PC-9 (cell line): ENCODE measurements at regions not wholly inside any gene's neighbourhood (a gene's known extent, or its start where the extent isn't known, plus 50 kb on each side); places are given as distances from the start of the nearest gene placed in this dataset.
A peak's percentile ranks its signal among the peaks of the same experiment; 100 is the strongest.

Experiments used
- BruUV-seq: library from RNA; stranded (reverse); fragments of 400-500 nt; replicated peaks from 2 replicates; lab custom pipeline; 2021; lab: Mats Ljungman, UMichigan
- CTCF ChIA-PET: fragments of 300-600 bp; sonication (Branson Sonifier 250); formaldehyde crosslinking; loops from one replicate; lab custom pipeline; 2022; ENCODE audit warnings: antibody characterized with exemption; lab: Charles Lee
- POLR2A ChIA-PET: fragments of 300-600 bp; sonication (Branson Sonifier 250); formaldehyde crosslinking; loops from one replicate; lab custom pipeline; 2022; ENCODE audit warnings: antibody characterized with exemption; ENCODE audit not compliant: unreplicated experiment; lab: Charles Lee
- DNase-seq, 2 experiments: peaks; one replicate each; pipeline versions ENCODE4 v3.0.0 to v3.0.0-alpha.2; 2015 to 2022; ENCODE audit warnings: mixed read lengths in 1 of 2
- H2AFZ ChIP-seq: fragments of 200-600 bp; sonication (generic); 2 replicates; pipeline ENCODE4 v1.8.1; 2017; ENCODE audit warnings: antibody characterized with exemption
- H3F3A ChIP-seq: fragments of 200-600 bp; sonication (generic); 2 replicates; pipeline ENCODE4 v1.8.1; 2017; ENCODE audit warnings: antibody characterized with exemption, mild to moderate bottlenecking, low read depth; ENCODE audit not compliant: insufficient read depth
- H3K27ac ChIP-seq: fragments of 200-600 bp; sonication (generic); 2 replicates; pipeline ENCODE4 v1.6.1; 2016; ENCODE audit warnings: mixed run types
- H3K27me3 ChIP-seq: fragments of 200-600 bp; sonication (generic); 2 replicates; pipeline ENCODE4 v1.6.1; 2016; ENCODE audit warnings: low read depth, mixed run types; ENCODE audit not compliant: insufficient read depth
- H3K36me3 ChIP-seq: fragments of 200-600 bp; sonication (generic); 2 replicates; pipeline ENCODE4 v1.6.1; 2016; ENCODE audit warnings: low read depth, mixed run types
- H3K4me1 ChIP-seq: fragments of 200-600 bp; sonication (generic); replicated peaks from 2 replicates; pipeline ENCODE4 v1.6.1; 2016; ENCODE audit warnings: mixed run types; ENCODE audit not compliant: insufficient read depth
- H3K4me2 ChIP-seq: fragments of 200-600 bp; sonication (generic); 2 replicates; pipeline ENCODE4 v1.6.1; 2017; ENCODE audit warnings: mixed run types
- H3K4me3 ChIP-seq: fragments of 200-600 bp; sonication (generic); 2 replicates; pipeline ENCODE4 v1.6.1; 2016; ENCODE audit warnings: mixed run types
- H3K79me2 ChIP-seq: fragments of 200-600 bp; sonication (generic); 2 replicates; pipeline ENCODE4 v1.6.1; 2017; ENCODE audit warnings: low read depth, mixed run types
- H3K9me2 ChIP-seq: fragments of 200-600 bp; sonication (generic); 2 replicates; pipeline ENCODE4 v1.8.1; 2017; ENCODE audit warnings: mild to moderate bottlenecking; ENCODE audit not compliant: insufficient read depth
- H3K9me3 ChIP-seq: fragments of 200-600 bp; sonication (generic); 2 replicates; pipeline ENCODE4 v1.8.1; 2016; ENCODE audit warnings: low read depth; ENCODE audit not compliant: insufficient read depth
- H4K20me1 ChIP-seq: fragments of 200-600 bp; sonication (generic); 2 replicates; pipeline ENCODE4 v1.8.1; 2017; ENCODE audit not compliant: insufficient read depth
- CTCF ChIP-seq: fragments of 200-600 bp; sonication (generic); conservative IDR thresholded peaks from 2 replicates; pipeline ENCODE4 v1.6.1; 2017; ENCODE audit warnings: mixed run types, antibody characterized with exemption, mild to moderate bottlenecking, moderate library complexity
- EZH2 ChIP-seq: fragments of 200-600 bp; sonication (generic); IDR thresholded peaks from 2 replicates; pipeline ENCODE4 v1.8.0; 2017; ENCODE audit warnings: antibody characterized with exemption, low read depth
- intact Hi-C: fragments of 100-400 bp; cut with micrococcal nuclease; formaldehyde crosslinking; loops from one replicate; pipeline ENCODE4 v1.10.0; 2022; ENCODE audit not compliant: unreplicated experiment

GRCh38 chr5:87752362-87752761 is 339.6 kb upstream of the CCNH start:
- peak overlapping the region; percentile 61; the same call in 1 of the 2 replicates for H2AFZ ChIP-seq
- peaks cover 4% of the 10 kb centered on the region; the same call in 1 of the 2 replicates for H3F3A ChIP-seq
- BruUV-seq, result no TSS peak

GRCh38 chr5:87751824-87752223 is 339.1 kb upstream of the CCNH start:
- intact Hi-C loops, result no loop called here
- CTCF ChIA-PET, result no interaction called here
- no peak overlapping the region for H3K27ac ChIP-seq
- POLR2A ChIA-PET, result no interaction called here
- no peak for DNase-seq
- no peaks in the 10 kb centered on the region for H4K20me1 ChIP-seq
- H3K4me2 ChIP-seq, result no peak overlapping the region
- no peaks in the 10 kb centered on the region for H3K79me2 ChIP-seq
- H3K4me1 ChIP-seq, result peaks cover 9% of the 10 kb centered on the region; the same call in 1 of the 2 replicates
- H3F3A ChIP-seq, result peaks cover 8% of the 10 kb centered on the region; the same call in 1 of the 2 replicates
- H3K36me3 ChIP-seq, result no peaks in the 10 kb centered on the region
- no peak overlapping the region for H2AFZ ChIP-seq
- no TSS peak for BruUV-seq
- no peaks in the 10 kb centered on the region for H3K9me3 ChIP-seq
- H3K9me2 ChIP-seq, result no peaks in the 10 kb centered on the region; the same call in 1 of the 2 replicates
- no peak overlapping the region for H3K4me3 ChIP-seq
- TF ChIP-seq CTCF, result no peak
- no peak for TF ChIP-seq EZH2
- no peaks in the 10 kb centered on the region for H3K27me3 ChIP-seq

More at GRCh38 chr5:87752362-87752761, 339.6 kb upstream of the CCNH start:
- Histone ChIP-seq H3K79me2 (no peaks in the 10 kb centered on the region), H3K9me2 (no peaks in the 10 kb centered on the region; the same call in 1 of the 2 replicates), H4K20me1 (no peaks in the 10 kb centered on the region), H3K4me3 (no peak overlapping the region), H3K4me2 (0 out of 2 replicates have a peak overlapping the region, but pooled peaks have one; percentile 20), H3K27me3 (no peaks in the 10 kb centered on the region), H3K36me3 (no peaks in the 10 kb centered on the region), H3K9me3 (no peaks in the 10 kb centered on the region), H3K27ac (no peak overlapping the region), H3K4me1 (peaks cover 3% of the 10 kb centered on the region; the same call in 1 of the 2 replicates)
- CTCF ChIA-PET, result no interaction called here
- intact Hi-C loops, result no loop called here
- TF ChIP-seq EZH2 (no peak), CTCF (no peak)
- DNase-seq, result no peak
- POLR2A ChIA-PET, result no interaction called here

GRCh38 chr5:87746891-87747377 is 334.2 kb upstream of the CCNH start:
- POLR2A ChIA-PET, result interaction anchor here (1.2 kb wide), 1 partner anchor 334 kb away, joined by 9 read pairs; the partner anchor contains the start of gene CCNH
- intact Hi-C loops, result no loop called here
- H3K79me2 ChIP-seq, result no peaks in the 10 kb centered on the region
- H4K20me1 ChIP-seq, result no peaks in the 10 kb centered on the region
- no peak overlapping the region; the same call in 1 of the 2 replicates for H3K4me2 ChIP-seq
- peak overlapping the region; percentile 2 for H2AFZ ChIP-seq
- DNase-seq, result peak in 1 of 2 experiments; percentile 3
- H3K4me3 ChIP-seq, result no peak overlapping the region
- H3K27me3 ChIP-seq, result no peaks in the 10 kb centered on the region
- H3K9me2 ChIP-seq, result no peaks in the 10 kb centered on the region
- peak overlapping the region; percentile 62 for H3K27ac ChIP-seq
- H3F3A ChIP-seq, result peaks cover 8% of the 10 kb centered on the region
- no peaks in the 10 kb centered on the region for H3K9me3 ChIP-seq
- CTCF ChIA-PET, result interaction anchor here (0.7 kb wide), 1 partner anchor 946 kb away, joined by 7 read pairs; no protein-coding TSS in a partner anchor
- no peaks in the 10 kb centered on the region for H3K36me3 ChIP-seq
- no peak for TF ChIP-seq EZH2
- no peak for TF ChIP-seq CTCF
- no TSS peak for BruUV-seq
- peaks cover 13% of the 10 kb centered on the region; the same call in 1 of the 2 replicates for H3K4me1 ChIP-seq
